ENCODE measurements at regions not wholly inside any gene's neighbourhood (a gene's known extent, or its start where the extent isn't known, plus 50 kb on each side); places are given as distances from the start of the nearest gene placed in this dataset.

GRCh38 chr10:131695496-131696165 is 205.2 kb upstream of the PPP2R2D start:
- DNase-seq (ENCODE audit: low spot score) (no peak), ATAC-seq (ENCODE audit: low read depth) (no peak)
- H3K4me1 ChIP-seq (ENCODE audit: insufficient read depth, poor library complexity, severe bottlenecking), result no peaks in the 10 kb centered on the region
- peaks cover 14% of the 10 kb centered on the region for H3K27me3 ChIP-seq (ENCODE audit: insufficient read depth, poor library complexity, severe bottlenecking)
- H3K36me3 ChIP-seq (ENCODE audit: low read depth), result no peaks in the 10 kb centered on the region
- no peak overlapping the region for H3K4me3 ChIP-seq (ENCODE audit: severe bottlenecking)
- H3K27ac ChIP-seq (ENCODE audit: poor library complexity, severe bottlenecking), result no peak overlapping the region
- no peak for TF ChIP-seq CTCF (IDR thresholded peaks at IDR 0.05; ENCODE audit: poor library complexity, severe bottlenecking)
- peaks cover 2% of the 10 kb centered on the region for H3K9me3 ChIP-seq (ENCODE audit: severe bottlenecking)

GRCh38 chr10:131697476-131698128 is 203.2 kb upstream of the PPP2R2D start:
- no peak for TF ChIP-seq CTCF (IDR thresholded peaks at IDR 0.05; ENCODE audit: poor library complexity, severe bottlenecking)
- no peak overlapping the region for H3K4me3 ChIP-seq (ENCODE audit: severe bottlenecking)
- H3K36me3 ChIP-seq (ENCODE audit: low read depth), result no peaks in the 10 kb centered on the region
- DNase-seq (ENCODE audit: low spot score) (no peak), ATAC-seq (ENCODE audit: low read depth) (no peak)
- no peaks in the 10 kb centered on the region for H3K4me1 ChIP-seq (ENCODE audit: insufficient read depth, poor library complexity, severe bottlenecking)
- H3K27me3 ChIP-seq (ENCODE audit: insufficient read depth, poor library complexity, severe bottlenecking), result peaks cover 14% of the 10 kb centered on the region
- H3K9me3 ChIP-seq (ENCODE audit: severe bottlenecking), result peaks cover 2% of the 10 kb centered on the region
- H3K27ac ChIP-seq (ENCODE audit: poor library complexity, severe bottlenecking), result no peak overlapping the region

- H3K4me1 ChIP-seq (ENCODE audit: insufficient read depth, poor library complexity, severe bottlenecking), result no peaks in the 10 kb centered on the region
- peaks cover 14% of the 10 kb centered on the region for H3K27me3 ChIP-seq (ENCODE audit: insufficient read depth, poor library complexity, severe bottlenecking)
- H3K9me3 ChIP-seq (ENCODE audit: severe bottlenecking), result peaks cover 2% of the 10 kb centered on the region
- ATAC-seq (ENCODE audit: low read depth) (no peak), DNase-seq (ENCODE audit: low spot score) (no peak)
- no peak for TF ChIP-seq CTCF (IDR thresholded peaks at IDR 0.05; ENCODE audit: poor library complexity, severe bottlenecking)
- H3K27ac ChIP-seq (ENCODE audit: poor library complexity, severe bottlenecking), result no peak overlapping the region
- H3K36me3 ChIP-seq (ENCODE audit: low read depth), result no peaks in the 10 kb centered on the region
- H3K4me3 ChIP-seq (ENCODE audit: severe bottlenecking), result no peak overlapping the region
Measured at GRCh38 chr10:131698232-131698631, 202.6 kb upstream of the PPP2R2D start.

GRCh38 chr10:131698986-131699385 is 201.8 kb upstream of the PPP2R2D start:
- TF ChIP-seq CTCF (IDR thresholded peaks at IDR 0.05; ENCODE audit: poor library complexity, severe bottlenecking), result no peak
- no peaks in the 10 kb centered on the region for H3K4me1 ChIP-seq (ENCODE audit: insufficient read depth, poor library complexity, severe bottlenecking)
- ATAC-seq (ENCODE audit: low read depth) (no peak), DNase-seq (ENCODE audit: low spot score) (no peak)
- H3K4me3 ChIP-seq (ENCODE audit: severe bottlenecking), result no peak overlapping the region
- H3K27ac ChIP-seq (ENCODE audit: poor library complexity, severe bottlenecking), result no peak overlapping the region
- peaks cover 2% of the 10 kb centered on the region for H3K9me3 ChIP-seq (ENCODE audit: severe bottlenecking)
- H3K27me3 ChIP-seq (ENCODE audit: insufficient read depth, poor library complexity, severe bottlenecking), result peaks cover 10% of the 10 kb centered on the region
- no peaks in the 10 kb centered on the region for H3K36me3 ChIP-seq (ENCODE audit: low read depth)

GRCh38 chr10:131700032-131700431 is 200.8 kb upstream of the PPP2R2D start:
- ATAC-seq (ENCODE audit: low read depth) (no peak), DNase-seq (ENCODE audit: low spot score) (no peak)
- Histone ChIP-seq H3K27me3 (ENCODE audit: insufficient read depth, poor library complexity, severe bottlenecking) (peaks cover 10% of the 10 kb centered on the region), H3K36me3 (ENCODE audit: low read depth) (no peaks in the 10 kb centered on the region), H3K27ac (ENCODE audit: poor library complexity, severe bottlenecking) (no peak overlapping the region), H3K4me3 (ENCODE audit: severe bottlenecking) (no peak overlapping the region), H3K9me3 (ENCODE audit: severe bottlenecking) (peaks cover 2% of the 10 kb centered on the region), H3K4me1 (ENCODE audit: insufficient read depth, poor library complexity, severe bottlenecking) (no peaks in the 10 kb centered on the region)
- TF ChIP-seq CTCF (IDR thresholded peaks at IDR 0.05; ENCODE audit: poor library complexity, severe bottlenecking), result no peak
